Pancreas (tissue), 10 donors: ENCODE measurements at regions not wholly inside any gene's neighbourhood (a gene's known extent, or its start where the extent isn't known, plus 50 kb on each side); places are given as distances from the start of the nearest gene placed in this dataset.

Source experiments
- ATAC-seq, 4 donors: fragments of 200-7000 bp; cut with Tn5 transposase; one replicate each; pipeline versions ENCODE4 v1.8.0 to v1.9.1; 2020; ENCODE audit warnings: mild to moderate bottlenecking in 4 of 4, moderate library complexity in 4 of 4
- DNase-seq, 6 donors: peaks; one replicate each; pipeline ENCODE4 v3.0.0-alpha.2; 2020
- FAIRE-seq: peaks from 2 replicates; lab custom pipeline; 2012; peaks lifted over from hg19 to GRCh38; lab: Jason Lieb, UNC
- H3K27ac ChIP-seq, 4 donors: fragments of 200-600 bp; sonication (generic); 1 replicate in 3 of 4; 2 replicates in 1 of 4; pipeline versions ENCODE4 v1.5.0 to v1.8.0; 2020
- H3K27me3 ChIP-seq, 4 donors: fragments of 200-600 bp; one replicate each; pipeline ENCODE4 v1.8.0; 2021
- H3K36me3 ChIP-seq, 3 donors: fragments of 200-600 bp; sonication (generic) in 1 of 3; one replicate each; pipeline versions ENCODE4 v1.5.0 to v1.8.0; 2020 to 2021
- H3K4me1 ChIP-seq, 3 donors: fragments of 200-600 bp; one replicate each; pipeline ENCODE4 v1.8.0; 2021
- H3K4me3 ChIP-seq, 4 donors: fragments of 200-600 bp; sonication (generic) in 2 of 4; one replicate each; pipeline versions ENCODE4 v1.5.0 to v1.8.0; 2020 to 2021
- H3K9me3 ChIP-seq, 4 donors: fragments of 200-600 bp; one replicate each; pipeline ENCODE4 v1.8.0; 2021
- CTCF ChIP-seq, 4 donors: fragments of 200-600 bp; sonication (generic) in 3 of 4; IDR thresholded peaks; one replicate each; pipeline versions ENCODE4 v1.5.0 to v1.8.0; 2021; ENCODE audit warnings: antibody characterized with exemption in 4 of 4
- WGBS, 2 donors: extraction: QIAGEN DNeasy Blood & Tissue Kit; methylation state at CpG; one replicate each; pipeline ENCODE4 v1.1.7; 2013; 5-methylcytosine and 5-hydroxymethylcytosine counted together
- intact Hi-C, 3 donors: fragments of 100-400 bp; cut with DNase I; formaldehyde crosslinking; loops; one replicate each; pipeline versions ENCODE4 v1.11.1 to v1.14.2; 2022
- donor health status: healthy with polysubstance abuse.
- donor health status: DM: no; HTN: no; CAD: no; lungs with moderate emphysema.
- donor health status: DM: no; HTN: no; CAD: no.
- donor health status: control.
- donor health status: control.
- donor health status: Bipolar disorder and iron deficiency.
- donor health status: DM: yes; HTN: yes; CAD: no.
- donor health status: DM: no; HTN: no; CAD: no.
- donor health status: DM: no; HTN: no; CAD: no.
- donor health status: DM: yes; HTN: yes; CAD: no.

DNA sequence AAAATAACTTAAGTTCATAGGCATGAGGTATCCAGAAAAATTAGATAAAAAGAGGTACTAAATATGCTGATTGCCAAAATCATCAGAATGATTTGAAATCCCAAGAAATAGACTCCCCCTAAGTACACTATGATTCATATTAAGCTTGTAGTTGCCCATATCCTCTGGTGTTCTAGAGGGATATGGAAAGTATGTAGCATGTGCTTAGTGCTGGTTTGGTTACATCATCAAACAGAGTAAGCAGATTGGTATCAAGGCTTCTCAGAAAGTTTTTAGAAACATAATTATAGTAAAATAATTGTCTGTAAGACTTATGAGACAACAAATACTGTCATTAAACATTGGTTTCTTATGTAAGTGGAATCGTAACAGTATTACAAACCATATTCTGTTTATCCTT, 166.4 kb downstream of the FAXC start:
- Histone ChIP-seq H3K27ac (no peak overlapping the region), H3K36me3 (no peaks in the 10 kb centered on the region), H3K4me3 (no peak overlapping the region), H3K9me3 (no peaks in the 10 kb centered on the region), H3K4me1 (no peaks in the 10 kb centered on the region), H3K27me3 (no peaks in the 10 kb centered on the region)
- ATAC-seq (no peak), DNase-seq (no peak), FAIRE-seq (no peak)
- 73 to 86% methylated on average over 1 of the region's 1 CpG for WGBS, 2 donors
- intact Hi-C loops, result no loop called here
- no peak for TF ChIP-seq CTCF (IDR thresholded peaks at IDR 0.05)

GRCh38 chr6:99181174-99181573, 168.3 kb downstream of the FAXC start:
- FAIRE-seq (no peak), ATAC-seq (no peak), DNase-seq (no peak)
- no peak for TF ChIP-seq CTCF (IDR thresholded peaks at IDR 0.05)
- H3K36me3 ChIP-seq, result no peaks in the 10 kb centered on the region
- no peak overlapping the region for H3K27ac ChIP-seq
- intact Hi-C loops, result no loop called here
- 57 to 60% methylated on average over 1 of the region's 1 CpG for WGBS, 2 donors
- H3K27me3 ChIP-seq, result no peaks in the 10 kb centered on the region
- H3K9me3 ChIP-seq, result no peaks in the 10 kb centered on the region
- no peak overlapping the region for H3K4me3 ChIP-seq
- H3K4me1 ChIP-seq, result no peaks in the 10 kb centered on the region

DNA sequence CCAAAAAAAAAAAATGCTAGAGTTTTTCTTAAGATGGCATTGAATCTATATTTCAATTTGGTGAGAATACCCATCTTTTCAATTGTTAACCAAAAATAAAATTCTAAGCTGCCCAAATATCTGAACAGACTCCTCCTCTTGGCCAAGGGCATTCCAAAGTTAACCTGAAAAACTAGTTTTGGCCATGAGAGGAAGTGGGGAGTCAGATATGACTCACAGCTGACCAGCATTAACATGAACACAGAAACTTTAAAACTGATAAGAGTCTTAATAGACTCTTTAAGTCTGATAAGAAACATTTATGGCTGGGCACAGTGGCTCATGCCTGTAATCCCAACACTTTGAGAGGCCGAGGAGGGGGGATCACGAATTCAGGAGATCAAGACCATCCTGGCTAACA, 171.3 kb downstream of the FAXC start:
- Histone ChIP-seq H3K27me3 (no peaks in the 10 kb centered on the region), H3K9me3 (no peaks in the 10 kb centered on the region), H3K4me3 (no peak overlapping the region), H3K4me1 (no peaks in the 10 kb centered on the region), H3K36me3 (no peaks in the 10 kb centered on the region), H3K27ac (no peak overlapping the region)
- no peak for TF ChIP-seq CTCF (IDR thresholded peaks at IDR 0.05)
- FAIRE-seq (no peak), DNase-seq (no peak), ATAC-seq (no peak)
- WGBS, 2 donors, result 39 to 61% methylated on average over 2 of the region's 2 CpGs
- intact Hi-C loops, result no loop called here

GRCh38 chr6:99177736-99178135, 171.7 kb downstream of the FAXC start:
- 63 to 70% methylated on average over 2 of the region's 2 CpGs for WGBS, 2 donors
- Histone ChIP-seq H3K36me3 (no peaks in the 10 kb centered on the region), H3K9me3 (no peaks in the 10 kb centered on the region), H3K4me1 (no peaks in the 10 kb centered on the region), H3K27me3 (no peaks in the 10 kb centered on the region), H3K4me3 (no peak overlapping the region), H3K27ac (no peak overlapping the region)
- DNase-seq (no peak), ATAC-seq (no peak), FAIRE-seq (no peak)
- TF ChIP-seq CTCF (IDR thresholded peaks at IDR 0.05), result no peak
- intact Hi-C loops, result no loop called here

DNA sequence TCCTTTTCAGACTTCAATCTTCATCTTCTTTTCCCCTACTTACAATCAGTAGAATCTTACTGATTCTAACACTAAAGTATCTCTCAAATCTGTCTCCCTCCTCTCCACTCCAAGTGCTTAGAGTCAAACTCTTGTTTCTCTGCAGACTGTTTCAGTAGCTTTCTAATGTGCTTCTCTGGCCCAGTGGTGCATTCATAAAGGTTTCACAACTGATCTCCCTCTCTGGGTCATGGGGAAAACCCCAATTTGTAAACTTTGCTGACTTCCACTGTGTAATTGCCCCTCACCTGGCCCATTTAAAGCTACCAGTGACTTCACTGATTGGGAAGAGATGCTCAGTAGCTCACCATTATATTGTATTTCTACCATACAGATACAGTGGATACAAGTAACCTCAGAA, 183.6 kb downstream of the FAXC start:
- Histone ChIP-seq H3K4me3 (no peak overlapping the region), H3K27me3 (no peaks in the 10 kb centered on the region), H3K9me3 (no peaks in the 10 kb centered on the region), H3K27ac (no peak overlapping the region), H3K36me3 (no peaks in the 10 kb centered on the region), H3K4me1 (no peaks in the 10 kb centered on the region)
- no peak for TF ChIP-seq CTCF (IDR thresholded peaks at IDR 0.05)
- ATAC-seq (no peak), DNase-seq (no peak), FAIRE-seq (no peak)
- intact Hi-C loops, result no loop called here
